Mucosa of descending colon (tissue), 3 donors: ENCODE measurements at regions not wholly inside any gene's neighbourhood (a gene's known extent, or its start where the extent isn't known, plus 50 kb on each side); places are given as distances from the start of the nearest gene placed in this dataset.

Experiments
- ATAC-seq: fragments of 200-7000 bp; cut with Tn5 transposase; one replicate; pipeline ENCODE4 v1.9.1; 2020; ENCODE audit warnings: mild to moderate bottlenecking, moderate library complexity
- DNase-seq, 3 donors: peaks; one replicate each; pipeline ENCODE4 v3.0.0-alpha.2; 2020
- H3K36me3 ChIP-seq: fragments of 200-600 bp; one replicate; pipeline ENCODE4 v1.8.0; 2021; ENCODE audit warnings: low read depth, mild to moderate bottlenecking
- H3K4me1 ChIP-seq: fragments of 200-600 bp; one replicate; pipeline ENCODE4 v1.8.0; 2021; ENCODE audit warnings: low read depth, mild to moderate bottlenecking
- H3K4me3 ChIP-seq: fragments of 200-600 bp; one replicate; pipeline ENCODE4 v1.8.0; 2021; ENCODE audit warnings: mild to moderate bottlenecking
- H3K9me3 ChIP-seq: fragments of 200-600 bp; one replicate; pipeline ENCODE4 v1.8.0; 2021; ENCODE audit warnings: mild to moderate bottlenecking
- intact Hi-C, 2 donors: fragments of 100-400 bp; cut with DNase I in 1 of 2; cut with micrococcal nuclease in 1 of 2; formaldehyde crosslinking; loops; one replicate each; pipeline versions ENCODE4 v1.11.0 to v1.11.1; 2022; cut with DNase I, micrococcal nuclease
- TF ChIP-seq, protein P1 (sequence below): fragments of 200-600 bp; IDR thresholded peaks from one replicate; pipeline ENCODE4 v1.8.0; 2022; ENCODE audit warnings: antibody characterized with exemption, mild to moderate bottlenecking
- donor health status: DM: no; HTN: no; CAD: no; lungs with moderate emphysema.
- donor health status: DM: no; HTN: no; CAD: no.
- donor health status: DM: no; HTN: yes; CAD: no.

DNA sequence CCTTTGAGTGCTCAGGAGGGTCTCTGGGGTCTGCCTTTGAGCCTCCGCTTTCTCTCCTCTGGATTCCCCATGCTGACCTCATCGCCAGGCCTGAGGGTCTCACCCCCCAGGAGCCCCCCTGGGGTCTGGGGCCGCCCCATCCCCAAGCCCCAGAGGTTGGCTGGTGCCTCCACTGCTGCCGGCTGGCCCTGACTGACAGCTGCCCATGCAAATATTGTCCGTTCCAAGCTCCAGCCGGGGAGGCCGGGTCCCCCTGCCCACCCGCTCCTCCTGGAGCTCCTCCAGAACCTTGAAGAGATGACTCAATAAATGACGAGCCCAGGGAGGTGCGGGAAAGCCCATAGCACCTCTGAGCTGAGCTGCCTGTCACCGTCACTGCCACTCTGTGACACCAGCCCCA is 173.8 kb downstream of the RBFOX3 start:
- H3K4me1 ChIP-seq: no peaks in the 10 kb centered on the region
- TF ChIP-seq, protein P1, sequence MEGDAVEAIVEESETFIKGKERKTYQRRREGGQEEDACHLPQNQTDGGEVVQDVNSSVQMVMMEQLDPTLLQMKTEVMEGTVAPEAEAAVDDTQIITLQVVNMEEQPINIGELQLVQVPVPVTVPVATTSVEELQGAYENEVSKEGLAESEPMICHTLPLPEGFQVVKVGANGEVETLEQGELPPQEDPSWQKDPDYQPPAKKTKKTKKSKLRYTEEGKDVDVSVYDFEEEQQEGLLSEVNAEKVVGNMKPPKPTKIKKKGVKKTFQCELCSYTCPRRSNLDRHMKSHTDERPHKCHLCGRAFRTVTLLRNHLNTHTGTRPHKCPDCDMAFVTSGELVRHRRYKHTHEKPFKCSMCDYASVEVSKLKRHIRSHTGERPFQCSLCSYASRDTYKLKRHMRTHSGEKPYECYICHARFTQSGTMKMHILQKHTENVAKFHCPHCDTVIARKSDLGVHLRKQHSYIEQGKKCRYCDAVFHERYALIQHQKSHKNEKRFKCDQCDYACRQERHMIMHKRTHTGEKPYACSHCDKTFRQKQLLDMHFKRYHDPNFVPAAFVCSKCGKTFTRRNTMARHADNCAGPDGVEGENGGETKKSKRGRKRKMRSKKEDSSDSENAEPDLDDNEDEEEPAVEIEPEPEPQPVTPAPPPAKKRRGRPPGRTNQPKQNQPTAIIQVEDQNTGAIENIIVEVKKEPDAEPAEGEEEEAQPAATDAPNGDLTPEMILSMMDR: no peak
- no peak for DNase-seq
- no peak overlapping the region for H3K4me3 ChIP-seq
- no peaks in the 10 kb centered on the region for H3K36me3 ChIP-seq
- ATAC-seq: no peak
- intact Hi-C loops: no loop called here
- H3K9me3 ChIP-seq: no peaks in the 10 kb centered on the region

GRCh38 chr17:79435962-79436361 is 174.9 kb downstream of the RBFOX3 start:
- ATAC-seq (no peak), DNase-seq (no peak)
- no peaks in the 10 kb centered on the region for H3K36me3 ChIP-seq
- TF ChIP-seq, protein P1: no peak
- no peaks in the 10 kb centered on the region for H3K9me3 ChIP-seq
- intact Hi-C loops: no loop called here
- no peak overlapping the region for H3K4me3 ChIP-seq
- H3K4me1 ChIP-seq: no peaks in the 10 kb centered on the region

DNA sequence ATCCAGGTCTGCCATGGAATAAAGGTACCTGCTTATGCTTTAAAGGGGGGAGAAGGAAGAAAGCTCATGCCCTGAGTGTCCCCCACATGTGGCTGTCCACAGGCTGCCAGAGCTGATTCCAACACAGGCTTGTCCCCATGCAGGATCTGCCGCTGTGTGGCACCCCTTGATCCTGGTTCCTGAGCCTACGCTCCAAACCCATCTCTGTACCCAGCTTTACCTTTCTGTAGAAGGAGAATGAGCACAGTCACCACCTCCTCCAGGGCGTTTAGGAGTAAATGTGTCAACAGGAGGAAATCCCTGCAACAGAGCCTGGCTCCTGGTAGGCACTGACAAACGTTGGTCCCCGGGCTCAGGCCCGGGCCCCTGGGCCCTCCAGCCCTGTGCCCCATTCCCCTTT is 175.6 kb downstream of the RBFOX3 start:
- intact Hi-C loops: no loop called here
- no peaks in the 10 kb centered on the region for H3K4me1 ChIP-seq
- H3K36me3 ChIP-seq: no peaks in the 10 kb centered on the region
- no peak for DNase-seq
- no peak for ATAC-seq
- TF ChIP-seq, protein P1: no peak
- H3K9me3 ChIP-seq: no peaks in the 10 kb centered on the region
- no peak overlapping the region for H3K4me3 ChIP-seq

- no peak overlapping the region for H3K4me3 ChIP-seq
- no peaks in the 10 kb centered on the region for H3K36me3 ChIP-seq
- DNase-seq (no peak), ATAC-seq (no peak)
- intact Hi-C loops: no loop called here
- H3K4me1 ChIP-seq: no peaks in the 10 kb centered on the region
- TF ChIP-seq, protein P1: no peak
- H3K9me3 ChIP-seq: no peaks in the 10 kb centered on the region
Measured at GRCh38 chr17:79434215-79434614, 176.6 kb downstream of the RBFOX3 start.

GRCh38 chr17:79433379-79433778 is 177.5 kb downstream of the RBFOX3 start:
- H3K4me3 ChIP-seq: no peak overlapping the region
- no peaks in the 10 kb centered on the region for H3K36me3 ChIP-seq
- ATAC-seq (peak; percentile 25), DNase-seq (peak in 1 of 3 donors; percentile 6)
- no peaks in the 10 kb centered on the region for H3K9me3 ChIP-seq
- TF ChIP-seq, protein P1: no peak
- no peaks in the 10 kb centered on the region for H3K4me1 ChIP-seq
- intact Hi-C loops: no loop called here

- Histone ChIP-seq H3K36me3 (no peaks in the 10 kb centered on the region), H3K4me1 (no peaks in the 10 kb centered on the region), H3K9me3 (no peaks in the 10 kb centered on the region), H3K4me3 (no peak overlapping the region)
- ATAC-seq (no peak), DNase-seq (no peak)
- intact Hi-C loops: no loop called here
- TF ChIP-seq, protein P1: no peak
Measured at GRCh38 chr17:79431175-79431574, 179.7 kb downstream of the RBFOX3 start.
